B cell (primary cell): ENCODE measurements at regions not wholly inside any gene's neighbourhood (a gene's known extent, or its start where the extent isn't known, plus 50 kb on each side); places are given as distances from the start of the nearest gene placed in this dataset.

Experiments
- EZH2 ChIP-seq: IDR thresholded peaks from 2 replicates; pipeline ENCODE4 v1.6.1; 2012; ENCODE audit warnings: borderline replicate concordance, low read depth, mild to moderate bottlenecking, moderate library complexity, low read length; ENCODE audit not compliant: insufficient read depth, poor library complexity, severe bottlenecking
- TF ChIP-seq, protein P1 (sequence below): fragments of 200-600 bp; IDR thresholded peaks from one replicate; pipeline ENCODE4 v1.8.0; 2022; ENCODE audit warnings: antibody characterized with exemption, mild to moderate bottlenecking

DNA sequence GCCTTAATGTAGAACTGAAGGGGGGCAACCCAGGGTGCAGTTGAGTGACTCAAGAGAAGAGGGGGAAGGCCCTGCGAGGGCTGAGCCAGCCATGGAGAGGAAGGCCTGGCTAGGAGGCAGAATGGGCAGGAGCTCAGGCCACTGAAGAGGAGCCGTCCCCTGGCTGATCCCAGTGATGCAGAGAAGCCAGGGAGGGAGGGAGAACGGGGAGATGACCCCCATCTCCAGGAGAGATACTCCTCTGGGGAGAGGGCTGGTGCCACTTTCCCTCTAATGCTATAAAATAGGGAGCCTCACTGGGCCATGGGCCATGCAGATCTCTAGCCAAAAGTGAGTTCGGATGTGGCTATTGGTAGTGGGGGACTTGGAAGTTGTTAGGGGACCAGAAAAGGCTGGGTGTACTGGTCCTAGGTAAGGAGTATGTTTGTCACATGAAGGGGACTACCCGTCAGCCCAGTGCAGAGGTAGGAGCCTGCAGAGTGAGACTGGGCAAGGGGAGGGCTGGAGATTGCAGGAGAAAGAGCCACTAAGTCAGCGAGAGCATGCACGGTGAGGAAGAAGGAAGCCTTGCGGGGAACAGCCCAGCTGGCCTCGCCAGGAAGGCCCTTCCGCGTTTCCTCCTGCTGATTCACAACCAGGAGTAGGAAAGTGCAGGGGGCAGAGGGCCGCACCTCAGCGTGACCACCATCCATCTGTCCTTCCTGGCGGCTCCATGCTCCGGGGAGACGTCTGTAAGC lies 347.6 kb downstream of the TCERG1L start:
- TF ChIP-seq, protein P1, sequence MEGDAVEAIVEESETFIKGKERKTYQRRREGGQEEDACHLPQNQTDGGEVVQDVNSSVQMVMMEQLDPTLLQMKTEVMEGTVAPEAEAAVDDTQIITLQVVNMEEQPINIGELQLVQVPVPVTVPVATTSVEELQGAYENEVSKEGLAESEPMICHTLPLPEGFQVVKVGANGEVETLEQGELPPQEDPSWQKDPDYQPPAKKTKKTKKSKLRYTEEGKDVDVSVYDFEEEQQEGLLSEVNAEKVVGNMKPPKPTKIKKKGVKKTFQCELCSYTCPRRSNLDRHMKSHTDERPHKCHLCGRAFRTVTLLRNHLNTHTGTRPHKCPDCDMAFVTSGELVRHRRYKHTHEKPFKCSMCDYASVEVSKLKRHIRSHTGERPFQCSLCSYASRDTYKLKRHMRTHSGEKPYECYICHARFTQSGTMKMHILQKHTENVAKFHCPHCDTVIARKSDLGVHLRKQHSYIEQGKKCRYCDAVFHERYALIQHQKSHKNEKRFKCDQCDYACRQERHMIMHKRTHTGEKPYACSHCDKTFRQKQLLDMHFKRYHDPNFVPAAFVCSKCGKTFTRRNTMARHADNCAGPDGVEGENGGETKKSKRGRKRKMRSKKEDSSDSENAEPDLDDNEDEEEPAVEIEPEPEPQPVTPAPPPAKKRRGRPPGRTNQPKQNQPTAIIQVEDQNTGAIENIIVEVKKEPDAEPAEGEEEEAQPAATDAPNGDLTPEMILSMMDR = no peak
- TF ChIP-seq EZH2 = no peak
